ENCODE measurements at regions not wholly inside any gene's neighbourhood (a gene's known extent, or its start where the extent isn't known, plus 50 kb on each side); places are given as distances from the start of the nearest gene placed in this dataset.

- no peak overlapping the region for H2AK5ac ChIP-seq (ENCODE audit: low read depth, low read length)
- H3K27ac ChIP-seq (ENCODE audit: insufficient read depth, low read length) = no peak overlapping the region
- no peak overlapping the region for H4K8ac ChIP-seq (ENCODE audit: low read depth in 2 of 2, low read length in 2 of 2)
- no peaks in the 10 kb centered on the region for H3K4me1 ChIP-seq (ENCODE audit: control insufficient read depth, insufficient read depth, low read length)
- POLR2A ChIA-PET (ENCODE audit: unreplicated experiment) = no interaction called here
- H3K14ac ChIP-seq (replicated peaks; ENCODE audit: low read depth, low read length) = no peak overlapping the region
- no peak overlapping the region for H3K4me2 ChIP-seq (ENCODE audit: low read depth, low read length)
- no peaks in the 10 kb centered on the region for H3K9me1 ChIP-seq (ENCODE audit: insufficient read depth, low read length)
- no peaks in the 10 kb centered on the region for H3K36me3 ChIP-seq (ENCODE audit: control insufficient read depth, insufficient read depth, low read length)
- H3K56ac ChIP-seq (ENCODE audit: extremely low read depth, insufficient read depth, low read length) = no peak overlapping the region
- TF ChIP-seq MXI1 (IDR thresholded peaks at IDR 0.05; ENCODE audit: borderline replicate concordance, low read depth, low read length) (no peak), CHD1 (IDR thresholded peaks at IDR 0.05; ENCODE audit: low read depth, low read length) (no peak), FOS (IDR thresholded peaks at IDR 0.05; ENCODE audit: low read depth, low read length) (no peak), MAZ (IDR thresholded peaks at IDR 0.05; ENCODE audit: borderline replicate concordance, low read depth, low read length) (no peak), MAFK (IDR thresholded peaks at IDR 0.05; ENCODE audit: low read depth, low read length) (no peak), RCOR1 (IDR thresholded peaks at IDR 0.05; ENCODE audit: insufficient replicate concordance, low read length) (no peak), NFE2L2 (IDR thresholded peaks at IDR 0.05; ENCODE audit: low read depth, low read length) (no peak), USF2 (IDR thresholded peaks at IDR 0.05; ENCODE audit: low read depth, low read length) (no peak), CEBPB (IDR thresholded peaks at IDR 0.05; ENCODE audit: low read depth, low read length) (no peak), ELK1 (IDR thresholded peaks at IDR 0.05; ENCODE audit: borderline replicate concordance, low read depth, low read length) (no peak), RAD21 (IDR thresholded peaks at IDR 0.05; ENCODE audit: low read length) (no peak), SMC3 (IDR thresholded peaks at IDR 0.05; ENCODE audit: low read depth, low read length) (no peak), RFX5 (IDR thresholded peaks at IDR 0.05; ENCODE audit: low read depth, low read length) (no peak), POLR2A (IDR thresholded peaks at IDR 0.05; ENCODE audit: low read depth, low read length) (no peak), BHLHE40 (IDR thresholded peaks at IDR 0.05; ENCODE audit: low read depth, low read length) (no peak)
- TF ChIP-seq, protein P1, sequence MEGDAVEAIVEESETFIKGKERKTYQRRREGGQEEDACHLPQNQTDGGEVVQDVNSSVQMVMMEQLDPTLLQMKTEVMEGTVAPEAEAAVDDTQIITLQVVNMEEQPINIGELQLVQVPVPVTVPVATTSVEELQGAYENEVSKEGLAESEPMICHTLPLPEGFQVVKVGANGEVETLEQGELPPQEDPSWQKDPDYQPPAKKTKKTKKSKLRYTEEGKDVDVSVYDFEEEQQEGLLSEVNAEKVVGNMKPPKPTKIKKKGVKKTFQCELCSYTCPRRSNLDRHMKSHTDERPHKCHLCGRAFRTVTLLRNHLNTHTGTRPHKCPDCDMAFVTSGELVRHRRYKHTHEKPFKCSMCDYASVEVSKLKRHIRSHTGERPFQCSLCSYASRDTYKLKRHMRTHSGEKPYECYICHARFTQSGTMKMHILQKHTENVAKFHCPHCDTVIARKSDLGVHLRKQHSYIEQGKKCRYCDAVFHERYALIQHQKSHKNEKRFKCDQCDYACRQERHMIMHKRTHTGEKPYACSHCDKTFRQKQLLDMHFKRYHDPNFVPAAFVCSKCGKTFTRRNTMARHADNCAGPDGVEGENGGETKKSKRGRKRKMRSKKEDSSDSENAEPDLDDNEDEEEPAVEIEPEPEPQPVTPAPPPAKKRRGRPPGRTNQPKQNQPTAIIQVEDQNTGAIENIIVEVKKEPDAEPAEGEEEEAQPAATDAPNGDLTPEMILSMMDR (conservative IDR thresholded peaks at IDR 0.05; ENCODE audit: low read depth, low read length) = no peak
- no peaks in the 10 kb centered on the region for H3K9me3 ChIP-seq (ENCODE audit: control insufficient read depth, insufficient read depth, low read length)
- H4K20me1 ChIP-seq (ENCODE audit: insufficient read depth, low read length) = no peaks in the 10 kb centered on the region
- no peak overlapping the region for H2BK120ac ChIP-seq (ENCODE audit: low read depth, low read length)
- BruUV-seq (replicated peaks) = no TSS peak
- ATAC-seq (ENCODE audit: low read depth) (no peak), DNase-seq (no peak)
- H3K4ac ChIP-seq (ENCODE audit: low read depth, low read length) = no peak overlapping the region
- no peaks in the 10 kb centered on the region for H3K79me1 ChIP-seq (ENCODE audit: low read depth in 1 of 2, low read length in 2 of 2)
- dilution Hi-C loops (cut with HindIII; ENCODE audit: low sequenced_read_pairs, unreplicated experiment) (no loop called here), intact Hi-C loops (cut with micrococcal nuclease) (no loop called here), in situ Hi-C loops (cut with MboI; ENCODE audit: low sequenced_read_pairs) (no loop called here)
- H3K9ac ChIP-seq (ENCODE audit: low read depth, low read length) = no peak overlapping the region
- H3K18ac ChIP-seq (ENCODE audit: low read depth, low read length) = no peak overlapping the region
- H2AFZ ChIP-seq (replicated peaks; ENCODE audit: low read length, poor library complexity) = no peak overlapping the region
- H3K4me3 ChIP-seq (ENCODE audit: insufficient read depth, low read depth, low read length) = no peak overlapping the region
- H3K23ac ChIP-seq (ENCODE audit: low read depth, low read length) = no peak overlapping the region
- H3K27me3 ChIP-seq (ENCODE audit: control insufficient read depth, insufficient read depth, low read length) = peaks cover 9% of the 10 kb centered on the region; the same call in 1 of the 2 replicates
- no peak overlapping the region for H4K91ac ChIP-seq (ENCODE audit: insufficient read depth, low read depth, low read length)
- no peak overlapping the region for H2BK20ac ChIP-seq (ENCODE audit: low read depth, low read length)
- H2AK9ac ChIP-seq (replicated peaks; ENCODE audit: low read depth, low read length, poor library complexity) = no peak overlapping the region
- H2BK5ac ChIP-seq (ENCODE audit: low read depth, low read length, poor library complexity, severe bottlenecking) = no peak overlapping the region
- no peak overlapping the region for H4K5ac ChIP-seq (ENCODE audit: low read depth, low read length)
- 83% methylated on average over 1 of the region's 10 CpGs; no CpG with 5 or more reads in 1 of the 2 experiments for WGBS, 2 experiments (ENCODE audit: extremely low coverage in 2 of 2, insufficient read length in 1 of 2)
- H2BK15ac ChIP-seq (ENCODE audit: low read depth, low read length) = no peak overlapping the region
- CTCF ChIA-PET = no interaction called here
These were observed 83.5 kb upstream of the PRR20G start for GRCh38 chr3:127371334-127371733.

Measured in IMR-90 (cell line).